Tibial nerve (tissue), 4 donors: ENCODE measurements at regions not wholly inside any gene's neighbourhood (a gene's known extent, or its start where the extent isn't known, plus 50 kb on each side); places are given as distances from the start of the nearest gene placed in this dataset.
A peak's percentile ranks its signal among the peaks of the same experiment; 100 is the strongest.

Source experiments
- DNase-seq, 2 donors: peaks; one replicate each; pipeline ENCODE4 v3.0.0-alpha.2; 2019; ENCODE audit warnings: low spot score in 2 of 2
- H3K27ac ChIP-seq, 4 donors: fragments of 200-600 bp; sonication (generic) in 3 of 4; one replicate each; pipeline ENCODE4 v1.5.1; 2017 to 2019; ENCODE audit warnings: mild to moderate bottlenecking in 1 of 4
- H3K27me3 ChIP-seq, 2 donors: fragments of 200-600 bp; sonication (generic) in 1 of 2; one replicate each; pipeline versions ENCODE4 v1.5.1 to v1.6.0; 2017 to 2019
- H3K36me3 ChIP-seq, 3 donors: fragments of 200-600 bp; sonication (generic); one replicate each; pipeline ENCODE4 v1.5.1; 2018 to 2019
- H3K4me1 ChIP-seq, 4 donors: fragments of 200-600 bp; sonication (generic) in 3 of 4; one replicate each; pipeline ENCODE4 v1.5.1; 2017 to 2019
- H3K4me3 ChIP-seq, 4 donors: fragments of 200-600 bp; sonication (generic) in 3 of 4; one replicate each; pipeline ENCODE4 v1.5.1; 2017 to 2019; ENCODE audit warnings: mild to moderate bottlenecking in 1 of 4, moderate library complexity in 1 of 4
- H3K9me3 ChIP-seq, 4 donors: fragments of 200-600 bp; sonication (generic) in 3 of 4; one replicate each; pipeline ENCODE4 v1.5.1; 2017 to 2019
- EP300 ChIP-seq, 2 donors: sonication (generic); formaldehyde crosslinking; IDR thresholded peaks; one replicate each; pipeline ENCODE4 v1.6.1; 2017; ENCODE audit warnings: antibody characterized with exemption in 2 of 2, mild to moderate bottlenecking in 1 of 2
- POLR2A ChIP-seq, 2 donors: fragments of 450-650 bp; IDR thresholded peaks; one replicate each; pipeline ENCODE4 v1.6.1; 2017; ENCODE audit warnings: antibody characterized with exemption in 2 of 2, mild to moderate bottlenecking in 2 of 2, moderate library complexity in 2 of 2
- WGBS, 2 donors: methylation state at CpG; one replicate each; pipeline ENCODE4 v1.1.5; 2018; 5-methylcytosine and 5-hydroxymethylcytosine counted together
- TF ChIP-seq, protein P1 (sequence below), 5 experiments: fragments of 200-600 bp in 3 of 5; fragments of 450-650 bp in 2 of 5; sonication (generic) in 3 of 5; IDR thresholded peaks; one replicate each; pipeline ENCODE4 v1.5.1; 2016 to 2019; ENCODE audit warnings: antibody characterized with exemption in 5 of 5, mild to moderate bottlenecking in 3 of 5, moderate library complexity in 2 of 5

DNA sequence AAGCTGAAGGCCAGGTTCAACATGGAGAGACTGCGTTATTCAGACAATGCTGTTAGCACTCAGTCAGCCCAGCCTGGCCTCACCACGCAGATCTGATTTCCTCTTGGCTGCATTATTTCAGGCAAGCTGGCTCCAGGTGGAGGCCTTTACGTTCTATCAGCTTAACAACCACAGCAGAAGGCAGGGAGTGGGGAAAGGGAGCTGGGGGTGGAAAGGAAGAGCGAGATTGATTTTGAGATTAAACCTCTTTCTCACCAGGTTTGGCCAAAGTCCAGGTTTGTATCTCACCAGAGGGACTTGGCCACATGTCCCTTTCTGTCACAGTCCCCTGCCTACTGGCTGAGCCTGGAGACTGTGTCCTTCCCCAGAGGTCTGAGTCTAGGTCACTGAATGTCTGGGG lies 543.7 kb upstream of the TMEM132C start:
- Histone ChIP-seq H3K36me3 (no peaks in the 10 kb centered on the region), H3K4me1 (peaks cover 0 to 6% (median 0%) of the 10 kb centered on the region in 4 donors), H3K9me3 (no peaks in the 10 kb centered on the region), H3K4me3 (no peak overlapping the region), H3K27ac (no peak overlapping the region), H3K27me3 (no peaks in the 10 kb centered on the region)
- no peak for DNase-seq
- WGBS, 2 donors, result 65 to 85% methylated on average over 4 of the region's 4 CpGs
- TF ChIP-seq POLR2A (IDR thresholded peaks at IDR 0.05) (no peak), EP300 (IDR thresholded peaks at IDR 0.05) (no peak)
- TF ChIP-seq, protein P1, sequence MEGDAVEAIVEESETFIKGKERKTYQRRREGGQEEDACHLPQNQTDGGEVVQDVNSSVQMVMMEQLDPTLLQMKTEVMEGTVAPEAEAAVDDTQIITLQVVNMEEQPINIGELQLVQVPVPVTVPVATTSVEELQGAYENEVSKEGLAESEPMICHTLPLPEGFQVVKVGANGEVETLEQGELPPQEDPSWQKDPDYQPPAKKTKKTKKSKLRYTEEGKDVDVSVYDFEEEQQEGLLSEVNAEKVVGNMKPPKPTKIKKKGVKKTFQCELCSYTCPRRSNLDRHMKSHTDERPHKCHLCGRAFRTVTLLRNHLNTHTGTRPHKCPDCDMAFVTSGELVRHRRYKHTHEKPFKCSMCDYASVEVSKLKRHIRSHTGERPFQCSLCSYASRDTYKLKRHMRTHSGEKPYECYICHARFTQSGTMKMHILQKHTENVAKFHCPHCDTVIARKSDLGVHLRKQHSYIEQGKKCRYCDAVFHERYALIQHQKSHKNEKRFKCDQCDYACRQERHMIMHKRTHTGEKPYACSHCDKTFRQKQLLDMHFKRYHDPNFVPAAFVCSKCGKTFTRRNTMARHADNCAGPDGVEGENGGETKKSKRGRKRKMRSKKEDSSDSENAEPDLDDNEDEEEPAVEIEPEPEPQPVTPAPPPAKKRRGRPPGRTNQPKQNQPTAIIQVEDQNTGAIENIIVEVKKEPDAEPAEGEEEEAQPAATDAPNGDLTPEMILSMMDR (IDR thresholded peaks at IDR 0.05), result no peak

DNA sequence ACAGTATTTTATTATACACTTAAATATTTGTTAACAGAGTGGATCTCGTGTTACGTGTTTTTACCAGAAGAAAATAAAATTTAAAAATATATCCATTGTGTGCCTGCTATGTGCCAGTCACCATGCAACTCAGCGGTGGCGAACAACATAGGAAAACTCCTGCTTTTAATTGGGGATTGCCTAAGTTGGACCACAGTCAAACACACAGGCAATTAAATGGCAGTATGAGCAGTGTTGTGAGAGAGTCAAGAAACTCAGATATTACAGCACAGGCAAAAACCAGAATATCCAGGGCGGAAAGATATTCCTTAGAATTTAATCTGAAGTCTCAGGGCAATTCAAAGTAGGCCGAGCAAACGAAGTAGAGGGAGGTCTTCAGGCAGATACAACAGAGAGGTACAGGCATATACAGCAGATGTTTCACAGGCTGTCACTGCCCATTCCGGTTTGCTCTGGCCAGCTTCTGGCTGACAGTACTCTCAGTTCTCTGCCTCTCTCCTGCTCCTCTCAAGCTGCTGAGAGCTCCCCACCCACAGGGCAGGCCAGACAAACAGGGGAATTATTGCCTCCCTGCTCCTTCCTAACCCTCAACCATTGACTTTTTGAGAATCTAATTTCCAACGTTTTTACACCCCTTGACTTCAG lies 540.2 kb upstream of the TMEM132C start:
- Histone ChIP-seq H3K27me3 (no peaks in the 10 kb centered on the region), H3K27ac (peak overlapping the region in 1 of 4 donors; percentile 17), H3K4me3 (no peak overlapping the region), H3K9me3 (peaks cover 0 to 2% (median 0%) of the 10 kb centered on the region in 4 donors), H3K4me1 (peaks cover 0 to 6% (median 0%) of the 10 kb centered on the region in 4 donors), H3K36me3 (no peaks in the 10 kb centered on the region)
- 73 to 75% methylated on average over 9 of the region's 9 CpGs for WGBS, 2 donors
- TF ChIP-seq EP300 (IDR thresholded peaks at IDR 0.05), result no peak
- TF ChIP-seq POLR2A (IDR thresholded peaks at IDR 0.05), result no peak
- TF ChIP-seq, protein P1 (IDR thresholded peaks at IDR 0.05), result no peak
- DNase-seq, result no peak

DNA sequence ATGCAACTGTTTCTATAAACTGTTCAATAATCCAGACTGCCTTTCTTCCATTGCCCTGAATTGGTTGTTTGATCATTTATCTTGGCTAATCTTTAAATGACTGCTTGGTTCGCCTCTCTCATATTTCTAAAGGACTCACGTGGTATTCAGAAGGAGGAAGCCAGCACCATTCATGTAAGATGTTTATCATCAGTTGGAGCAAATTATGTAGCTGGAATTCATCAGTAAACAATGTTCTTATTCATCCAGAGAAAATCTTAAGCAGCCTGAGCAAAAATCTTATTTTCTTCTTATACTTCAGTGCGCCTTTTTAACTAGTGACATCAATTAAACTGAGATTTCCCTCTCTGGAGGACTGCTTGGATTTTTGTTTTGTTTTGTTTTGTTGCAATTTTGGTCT lies 538.7 kb upstream of the TMEM132C start:
- WGBS, 2 donors, result 15 to 29% methylated on average over 3 of the region's 3 CpGs
- H3K27me3 ChIP-seq, result no peaks in the 10 kb centered on the region
- H3K4me3 ChIP-seq, result no peak overlapping the region
- peaks cover 0 to 6% (median 0%) of the 10 kb centered on the region in 4 donors for H3K4me1 ChIP-seq
- peaks cover 0 to 2% (median 0%) of the 10 kb centered on the region in 4 donors for H3K9me3 ChIP-seq
- no peak for TF ChIP-seq POLR2A (IDR thresholded peaks at IDR 0.05)
- TF ChIP-seq, protein P1 (IDR thresholded peaks at IDR 0.05), result no peak
- no peak for TF ChIP-seq EP300 (IDR thresholded peaks at IDR 0.05)
- no peaks in the 10 kb centered on the region for H3K36me3 ChIP-seq
- H3K27ac ChIP-seq, result peak overlapping the region in 1 of 4 donors; percentile 27
- no peak for DNase-seq

DNA sequence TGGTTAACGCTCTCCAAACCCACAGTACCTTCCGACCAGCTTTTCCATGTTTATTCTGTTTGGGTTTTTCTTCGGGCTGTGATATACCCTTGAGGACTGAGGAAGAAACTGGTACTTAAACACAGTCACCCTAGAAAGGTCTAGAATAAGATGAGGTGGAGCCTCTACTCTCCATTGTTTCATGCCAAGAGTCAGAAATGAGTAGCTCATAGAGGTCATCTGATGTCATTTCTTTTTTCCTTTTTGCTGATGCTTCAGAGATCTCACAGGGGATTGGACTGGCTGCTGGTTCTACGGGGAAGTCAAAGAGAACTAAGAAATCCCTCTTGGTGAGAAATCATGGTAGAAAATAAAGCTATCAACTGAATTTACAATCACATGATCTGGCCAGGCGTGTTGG lies 538.2 kb upstream of the TMEM132C start:
- H3K4me3 ChIP-seq, result no peak overlapping the region
- H3K27me3 ChIP-seq, result no peaks in the 10 kb centered on the region
- no peaks in the 10 kb centered on the region for H3K36me3 ChIP-seq
- peaks cover 0 to 2% (median 0%) of the 10 kb centered on the region in 4 donors for H3K9me3 ChIP-seq
- H3K4me1 ChIP-seq, result peaks cover 0 to 6% (median 0%) of the 10 kb centered on the region in 4 donors
- no peak for DNase-seq
- 36 to 45% methylated on average over 5 of the region's 5 CpGs for WGBS, 2 donors
- peak overlapping the region in 2 of 4 donors; percentile 20 to 27 for H3K27ac ChIP-seq
- TF ChIP-seq, protein P1 (IDR thresholded peaks at IDR 0.05), result no peak
- no peak for TF ChIP-seq POLR2A (IDR thresholded peaks at IDR 0.05)
- TF ChIP-seq EP300 (IDR thresholded peaks at IDR 0.05), result no peak

DNA sequence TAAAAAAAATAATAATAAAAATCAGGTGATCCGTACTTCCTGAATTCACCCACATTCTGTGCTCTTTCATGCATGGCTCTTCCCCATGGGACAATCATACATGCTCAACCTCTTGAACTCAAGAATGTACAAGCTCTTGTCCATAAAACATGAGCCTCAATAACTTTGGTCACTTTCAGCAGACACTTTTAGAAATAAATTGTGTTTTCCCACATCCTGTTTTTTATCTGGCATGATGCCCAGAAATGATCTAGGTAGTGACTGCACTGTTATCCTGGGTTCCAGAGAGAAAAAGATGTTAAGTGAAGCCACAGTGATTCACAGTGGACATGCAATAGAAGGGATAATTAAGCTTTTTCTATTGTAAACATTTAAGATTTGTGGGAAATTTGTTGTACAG lies 537.6 kb upstream of the TMEM132C start:
- Histone ChIP-seq H3K27me3 (no peaks in the 10 kb centered on the region), H3K27ac (no peak overlapping the region), H3K36me3 (no peaks in the 10 kb centered on the region), H3K4me3 (no peak overlapping the region), H3K9me3 (peaks cover 0 to 2% (median 0%) of the 10 kb centered on the region in 4 donors), H3K4me1 (peaks cover 0 to 6% (median 0%) of the 10 kb centered on the region in 4 donors)
- WGBS, 2 donors, result 77 to 96% methylated on average over 1 of the region's 1 CpG
- TF ChIP-seq POLR2A (IDR thresholded peaks at IDR 0.05) (no peak), EP300 (IDR thresholded peaks at IDR 0.05) (no peak)
- TF ChIP-seq, protein P1 (IDR thresholded peaks at IDR 0.05), result no peak
- no peak for DNase-seq
